ENCODE measurements at regions not wholly inside any gene's neighbourhood (a gene's known extent, or its start where the extent isn't known, plus 50 kb on each side); places are given as distances from the start of the nearest gene placed in this dataset.

DNA sequence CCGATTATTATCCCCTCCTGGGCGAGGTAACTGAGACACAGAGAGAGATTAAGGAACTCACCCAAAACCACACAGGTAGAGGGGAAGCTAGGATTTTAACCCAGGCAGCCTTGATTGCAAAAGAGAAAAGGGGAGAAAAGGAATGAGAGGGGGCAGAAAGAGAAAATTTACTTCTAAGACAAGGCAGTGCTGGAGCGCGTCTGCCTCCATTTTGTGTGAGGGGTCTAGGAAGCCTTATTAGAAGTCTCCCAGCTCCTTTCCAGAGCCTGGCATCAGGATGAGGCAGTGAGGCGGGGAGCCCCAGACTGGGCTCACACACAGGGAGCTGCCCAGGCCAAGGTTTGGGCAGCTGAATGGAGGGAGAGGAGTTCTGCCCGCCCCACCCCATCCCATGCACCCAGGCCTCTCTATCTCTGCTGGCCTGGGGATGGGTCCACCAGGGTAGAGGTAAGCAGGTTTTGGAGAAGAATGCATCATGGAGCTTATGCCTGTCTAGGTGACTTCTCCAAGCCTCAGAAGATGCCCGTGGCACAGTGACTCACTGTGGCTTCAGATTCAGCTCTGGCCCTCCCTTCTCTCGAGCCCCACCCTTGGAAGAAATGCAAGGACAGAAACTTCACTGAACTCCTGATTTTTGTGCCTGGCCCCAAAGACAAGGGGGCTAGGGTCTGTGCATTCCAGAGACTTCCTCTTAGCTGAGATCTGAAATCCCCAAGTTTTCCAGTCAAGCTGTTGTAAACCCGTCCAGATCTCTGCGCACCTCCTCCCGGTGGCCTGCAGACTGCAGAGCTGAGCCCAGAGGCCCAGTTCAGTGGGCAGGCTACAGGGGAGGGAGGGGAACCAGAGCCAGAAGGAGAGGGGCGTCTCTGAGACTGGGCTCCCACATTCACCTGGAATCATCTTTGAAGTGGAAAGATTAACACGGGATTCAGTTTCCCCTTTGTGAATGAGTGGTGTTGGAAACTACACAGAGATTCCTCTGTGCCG lies 95.1 kb upstream of the CDH5 start:
- TF ChIP-seq EZH2 (IDR thresholded peaks at IDR 0.05; ENCODE audit: borderline replicate concordance, low read length) = no peak
- TF ChIP-seq, protein P1, sequence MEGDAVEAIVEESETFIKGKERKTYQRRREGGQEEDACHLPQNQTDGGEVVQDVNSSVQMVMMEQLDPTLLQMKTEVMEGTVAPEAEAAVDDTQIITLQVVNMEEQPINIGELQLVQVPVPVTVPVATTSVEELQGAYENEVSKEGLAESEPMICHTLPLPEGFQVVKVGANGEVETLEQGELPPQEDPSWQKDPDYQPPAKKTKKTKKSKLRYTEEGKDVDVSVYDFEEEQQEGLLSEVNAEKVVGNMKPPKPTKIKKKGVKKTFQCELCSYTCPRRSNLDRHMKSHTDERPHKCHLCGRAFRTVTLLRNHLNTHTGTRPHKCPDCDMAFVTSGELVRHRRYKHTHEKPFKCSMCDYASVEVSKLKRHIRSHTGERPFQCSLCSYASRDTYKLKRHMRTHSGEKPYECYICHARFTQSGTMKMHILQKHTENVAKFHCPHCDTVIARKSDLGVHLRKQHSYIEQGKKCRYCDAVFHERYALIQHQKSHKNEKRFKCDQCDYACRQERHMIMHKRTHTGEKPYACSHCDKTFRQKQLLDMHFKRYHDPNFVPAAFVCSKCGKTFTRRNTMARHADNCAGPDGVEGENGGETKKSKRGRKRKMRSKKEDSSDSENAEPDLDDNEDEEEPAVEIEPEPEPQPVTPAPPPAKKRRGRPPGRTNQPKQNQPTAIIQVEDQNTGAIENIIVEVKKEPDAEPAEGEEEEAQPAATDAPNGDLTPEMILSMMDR (conservative IDR thresholded peaks at IDR 0.05 in 1 of 2, IDR thresholded peaks at IDR 0.05 in 1 of 2; ENCODE audit: extremely low read depth in 1 of 2, insufficient read depth in 1 of 2, low read depth in 1 of 2, low read length in 2 of 2) = no peak
